ENCODE measurements at regions not wholly inside any gene's neighbourhood (a gene's known extent, or its start where the extent isn't known, plus 50 kb on each side); places are given as distances from the start of the nearest gene placed in this dataset.

- Histone ChIP-seq H3K36me3 (ENCODE audit: insufficient read depth in 1 of 2, low read depth in 1 of 2) (no peaks in the 10 kb centered on the region), H3K4me3 (no peak overlapping the region), H3K27ac (no peak overlapping the region), H3K4me1 (no peaks in the 10 kb centered on the region), H3K9me3 (no peaks in the 10 kb centered on the region), H3K27me3 (ENCODE audit: insufficient read depth in 3 of 3, low read length in 2 of 3) (peaks cover 0 to 4% (median 0%) of the 10 kb centered on the region in 3 donors)
- intact Hi-C loops (cut with DNase I): no loop called here
- no peak for TF ChIP-seq CTCF (IDR thresholded peaks at IDR 0.05)
- ATAC-seq (no peak), DNase-seq (no peak)
Measured at GRCh38 chr1:69171248-69171647, 396.5 kb upstream of the LRRC7 start.

- 53 to 63% (median 57%) methylated on average over 7 of the region's 7 CpGs for WGBS, 3 donors
- Histone ChIP-seq H3K27me3 (ENCODE audit: insufficient read depth in 3 of 3, low read length in 2 of 3) (peaks cover 0 to 4% (median 0%) of the 10 kb centered on the region in 3 donors), H3K9me3 (no peaks in the 10 kb centered on the region), H3K27ac (no peak overlapping the region), H3K36me3 (ENCODE audit: insufficient read depth in 1 of 2, low read depth in 1 of 2) (no peaks in the 10 kb centered on the region), H3K4me3 (no peak overlapping the region), H3K4me1 (no peaks in the 10 kb centered on the region)
- DNase-seq (no peak), ATAC-seq (no peak)
- TF ChIP-seq CTCF (IDR thresholded peaks at IDR 0.05): no peak
- intact Hi-C loops (cut with DNase I): no loop called here
Measured at GRCh38 chr1:69172003-69173000, 395.4 kb upstream of the LRRC7 start.

GRCh38 chr1:69175053-69175452 lies 392.7 kb upstream of the LRRC7 start:
- no peak overlapping the region for H3K4me3 ChIP-seq
- intact Hi-C loops (cut with DNase I): no loop called here
- ATAC-seq: no peak

GRCh38 chr1:69180358-69180757 lies 387.4 kb upstream of the LRRC7 start:
- DNase-seq: no peak
- Histone ChIP-seq H3K27ac (no peak overlapping the region), H3K4me1 (no peaks in the 10 kb centered on the region), H3K36me3 (ENCODE audit: insufficient read depth in 1 of 2, low read depth in 1 of 2) (no peaks in the 10 kb centered on the region), H3K4me3 (no peak overlapping the region), H3K27me3 (ENCODE audit: insufficient read depth in 3 of 3, low read length in 2 of 3) (no peaks in the 10 kb centered on the region), H3K9me3 (no peaks in the 10 kb centered on the region)
- TF ChIP-seq CTCF (IDR thresholded peaks at IDR 0.05): no peak
- ATAC-seq: no peak
- intact Hi-C loops (cut with DNase I): no loop called here

More at GRCh38 chr1:69175053-69175452, 392.7 kb upstream of the LRRC7 start:
- DNase-seq: no peak
- Histone ChIP-seq H3K9me3 (no peaks in the 10 kb centered on the region), H3K4me1 (no peaks in the 10 kb centered on the region), H3K36me3 (ENCODE audit: insufficient read depth in 1 of 2, low read depth in 1 of 2) (no peaks in the 10 kb centered on the region), H3K27ac (no peak overlapping the region), H3K27me3 (ENCODE audit: insufficient read depth in 3 of 3, low read length in 2 of 3) (no peaks in the 10 kb centered on the region)
- TF ChIP-seq CTCF (IDR thresholded peaks at IDR 0.05): no peak

GRCh38 chr1:69185378-69185777 lies 382.3 kb upstream of the LRRC7 start:
- H3K27me3 ChIP-seq (ENCODE audit: insufficient read depth in 3 of 3, low read length in 2 of 3): no peaks in the 10 kb centered on the region
- no peak for TF ChIP-seq CTCF (IDR thresholded peaks at IDR 0.05)
- H3K4me1 ChIP-seq: no peaks in the 10 kb centered on the region
- intact Hi-C loops (cut with DNase I): no loop called here
- no peak for ATAC-seq
- H3K27ac ChIP-seq: no peak overlapping the region
- no peaks in the 10 kb centered on the region for H3K36me3 ChIP-seq (ENCODE audit: insufficient read depth in 1 of 2, low read depth in 1 of 2)
- no peaks in the 10 kb centered on the region for H3K9me3 ChIP-seq
- DNase-seq: no peak
- no peak overlapping the region for H3K4me3 ChIP-seq

All from psoas muscle (tissue), 7 donors.